ENCODE measurements at regions not wholly inside any gene's neighbourhood (a gene's known extent, or its start where the extent isn't known, plus 50 kb on each side); places are given as distances from the start of the nearest gene placed in this dataset.

DNA sequence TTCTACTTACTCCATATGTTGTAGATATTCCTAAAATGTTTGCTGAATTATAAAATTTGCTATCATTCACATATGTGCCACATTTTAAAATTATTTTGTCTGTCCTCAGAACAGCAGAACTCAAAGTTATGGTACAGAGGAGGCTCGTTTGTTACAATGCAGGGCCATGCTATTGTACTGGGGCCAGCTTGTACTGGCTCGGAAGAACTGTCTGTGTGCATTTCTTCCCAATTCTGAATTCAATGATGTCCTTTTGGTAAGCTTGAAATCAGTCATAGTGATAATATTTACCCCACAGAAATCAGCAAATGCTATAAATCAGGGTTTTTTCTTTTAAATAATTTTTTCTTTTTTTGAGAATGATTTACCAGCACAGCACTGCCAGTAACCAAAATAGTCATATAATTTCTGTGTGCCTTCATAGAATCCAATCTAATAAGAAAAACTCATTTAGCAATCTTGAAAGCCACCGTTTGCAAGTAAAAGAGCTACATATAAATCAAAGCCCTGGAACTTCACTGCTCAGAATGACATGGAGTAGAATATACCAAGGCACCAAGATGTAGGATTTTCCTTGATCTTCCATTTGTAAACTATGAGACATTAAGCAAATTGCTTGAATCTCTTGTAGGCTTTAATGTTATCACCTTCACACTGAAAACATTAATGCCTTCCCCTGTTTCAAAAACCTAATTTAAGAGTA lies 90.7 kb upstream of the EPHA4 start:
- no peaks in the 10 kb centered on the region for H3K27me3 ChIP-seq (ENCODE audit: insufficient read depth, low read depth)

DNA sequence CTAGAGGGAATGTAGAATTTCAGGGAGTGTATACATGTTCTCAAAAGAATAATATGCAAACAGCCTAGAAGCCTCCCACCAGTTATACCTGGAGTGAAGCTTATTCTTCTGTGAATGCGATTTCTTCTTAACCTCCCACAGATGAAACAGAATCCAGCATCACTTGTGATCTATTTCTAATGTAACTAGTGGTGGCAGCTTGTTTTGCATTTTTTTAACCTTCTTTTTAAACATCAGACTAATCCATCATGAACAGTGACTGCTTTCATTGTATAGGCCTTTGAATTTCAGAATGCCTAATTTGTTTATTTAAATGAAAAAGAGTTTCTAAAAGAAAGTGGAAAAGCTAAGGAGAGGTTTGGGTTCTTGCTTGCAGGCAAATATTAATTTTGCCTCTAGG lies 85.7 kb upstream of the EPHA4 start:
- H3K4me2 ChIP-seq: no peak overlapping the region
- H3K27me3 ChIP-seq (ENCODE audit: insufficient read depth, low read depth): no peaks in the 10 kb centered on the region
- H4K20me1 ChIP-seq (ENCODE audit: insufficient read depth): no peaks in the 10 kb centered on the region
- TF ChIP-seq, protein P1, sequence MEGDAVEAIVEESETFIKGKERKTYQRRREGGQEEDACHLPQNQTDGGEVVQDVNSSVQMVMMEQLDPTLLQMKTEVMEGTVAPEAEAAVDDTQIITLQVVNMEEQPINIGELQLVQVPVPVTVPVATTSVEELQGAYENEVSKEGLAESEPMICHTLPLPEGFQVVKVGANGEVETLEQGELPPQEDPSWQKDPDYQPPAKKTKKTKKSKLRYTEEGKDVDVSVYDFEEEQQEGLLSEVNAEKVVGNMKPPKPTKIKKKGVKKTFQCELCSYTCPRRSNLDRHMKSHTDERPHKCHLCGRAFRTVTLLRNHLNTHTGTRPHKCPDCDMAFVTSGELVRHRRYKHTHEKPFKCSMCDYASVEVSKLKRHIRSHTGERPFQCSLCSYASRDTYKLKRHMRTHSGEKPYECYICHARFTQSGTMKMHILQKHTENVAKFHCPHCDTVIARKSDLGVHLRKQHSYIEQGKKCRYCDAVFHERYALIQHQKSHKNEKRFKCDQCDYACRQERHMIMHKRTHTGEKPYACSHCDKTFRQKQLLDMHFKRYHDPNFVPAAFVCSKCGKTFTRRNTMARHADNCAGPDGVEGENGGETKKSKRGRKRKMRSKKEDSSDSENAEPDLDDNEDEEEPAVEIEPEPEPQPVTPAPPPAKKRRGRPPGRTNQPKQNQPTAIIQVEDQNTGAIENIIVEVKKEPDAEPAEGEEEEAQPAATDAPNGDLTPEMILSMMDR (conservative IDR thresholded peaks at IDR 0.05; ENCODE audit: low read depth, low read length): no peak
- H3K27ac ChIP-seq: no peak overlapping the region
- H3K4me1 ChIP-seq (ENCODE audit: low read depth, poor library complexity, severe bottlenecking): no peaks in the 10 kb centered on the region
- no peaks in the 10 kb centered on the region for H3K79me2 ChIP-seq (ENCODE audit: insufficient read depth, low read depth)
- no peak overlapping the region for H3K4me3 ChIP-seq (IDR thresholded peaks at IDR 0.05; ENCODE audit: insufficient read depth, low read depth, low read length)
- H3K36me3 ChIP-seq (ENCODE audit: insufficient read depth): no peaks in the 10 kb centered on the region
- H3K9ac ChIP-seq: no peak overlapping the region
- no peak overlapping the region for H2AFZ ChIP-seq (ENCODE audit: low read depth)

More for the DNA sequence above, 90.7 kb upstream of the EPHA4 start:
- Histone ChIP-seq H4K20me1 (ENCODE audit: insufficient read depth) (no peaks in the 10 kb centered on the region), H3K4me1 (ENCODE audit: low read depth, poor library complexity, severe bottlenecking) (no peaks in the 10 kb centered on the region), H3K36me3 (ENCODE audit: insufficient read depth) (no peaks in the 10 kb centered on the region), H3K4me2 (no peak overlapping the region), H2AFZ (ENCODE audit: low read depth) (no peak overlapping the region), H3K27ac (no peak overlapping the region), H3K4me3 (IDR thresholded peaks at IDR 0.05; ENCODE audit: insufficient read depth, low read depth, low read length) (no peak overlapping the region), H3K9ac (no peak overlapping the region), H3K79me2 (ENCODE audit: insufficient read depth, low read depth) (no peaks in the 10 kb centered on the region)
- TF ChIP-seq, protein P1 (conservative IDR thresholded peaks at IDR 0.05; ENCODE audit: low read depth, low read length): no peak

DNA sequence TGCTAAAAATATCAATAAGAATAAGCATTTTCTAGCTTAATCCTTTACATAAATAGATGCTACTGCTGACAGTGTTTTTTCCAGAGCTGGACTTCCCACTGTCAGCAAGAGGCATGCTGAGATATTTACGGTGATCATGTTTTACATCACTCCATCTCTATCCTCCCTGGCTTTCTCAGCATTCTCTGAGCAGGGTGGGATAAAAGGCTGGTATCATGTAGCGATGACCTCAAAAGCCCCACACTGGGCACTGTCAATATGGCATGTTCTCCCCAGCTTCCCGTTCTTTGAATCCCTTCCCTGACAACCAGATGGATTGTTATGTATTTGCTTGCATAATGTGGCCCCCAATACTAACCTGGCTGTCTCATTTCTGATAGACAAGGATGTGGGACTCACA lies 83.2 kb upstream of the EPHA4 start:
- no peak overlapping the region for H2AFZ ChIP-seq (ENCODE audit: low read depth)
- no peaks in the 10 kb centered on the region for H3K27me3 ChIP-seq (ENCODE audit: insufficient read depth, low read depth)
- H4K20me1 ChIP-seq (ENCODE audit: insufficient read depth): no peaks in the 10 kb centered on the region
- H3K4me3 ChIP-seq (IDR thresholded peaks at IDR 0.05; ENCODE audit: insufficient read depth, low read depth, low read length): no peak overlapping the region
- no peak overlapping the region for H3K9ac ChIP-seq
- no peaks in the 10 kb centered on the region for H3K4me1 ChIP-seq (ENCODE audit: low read depth, poor library complexity, severe bottlenecking)
- no peaks in the 10 kb centered on the region for H3K36me3 ChIP-seq (ENCODE audit: insufficient read depth)
- TF ChIP-seq, protein P1 (conservative IDR thresholded peaks at IDR 0.05; ENCODE audit: low read depth, low read length): no peak
- H3K4me2 ChIP-seq: no peak overlapping the region
- no peaks in the 10 kb centered on the region for H3K79me2 ChIP-seq (ENCODE audit: insufficient read depth, low read depth)
- no peak overlapping the region for H3K27ac ChIP-seq

DNA sequence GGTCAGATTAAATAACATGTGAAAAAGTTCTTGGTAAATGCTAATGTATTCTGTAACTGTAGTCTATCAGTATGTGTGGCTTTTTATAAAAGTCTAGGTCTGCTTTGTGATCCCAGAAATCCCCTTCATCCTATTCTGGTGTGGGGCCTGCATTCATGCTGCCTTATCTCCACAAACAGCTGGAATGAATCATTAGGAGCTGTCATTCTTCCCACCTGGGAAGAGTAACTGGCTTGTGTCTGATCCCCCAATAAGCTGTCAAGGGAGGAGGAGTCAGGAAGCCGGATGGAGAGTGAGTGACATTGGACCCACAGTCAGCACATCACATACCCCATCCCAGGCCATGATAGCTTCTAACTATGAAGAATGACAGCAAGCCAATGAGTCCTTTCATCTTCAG lies 81.1 kb upstream of the EPHA4 start:
- TF ChIP-seq, protein P1 (conservative IDR thresholded peaks at IDR 0.05; ENCODE audit: low read depth, low read length): no peak

More for the DNA sequence above, 81.1 kb upstream of the EPHA4 start:
- H4K20me1 ChIP-seq (ENCODE audit: insufficient read depth): no peaks in the 10 kb centered on the region
- H3K79me2 ChIP-seq (ENCODE audit: insufficient read depth, low read depth): no peaks in the 10 kb centered on the region
- no peak overlapping the region for H3K4me3 ChIP-seq (IDR thresholded peaks at IDR 0.05; ENCODE audit: insufficient read depth, low read depth, low read length)
- H3K4me2 ChIP-seq: no peak overlapping the region
- no peak overlapping the region for H3K9ac ChIP-seq
- no peaks in the 10 kb centered on the region for H3K4me1 ChIP-seq (ENCODE audit: low read depth, poor library complexity, severe bottlenecking)
- H2AFZ ChIP-seq (ENCODE audit: low read depth): no peak overlapping the region
- H3K27me3 ChIP-seq (ENCODE audit: insufficient read depth, low read depth): no peaks in the 10 kb centered on the region
- no peaks in the 10 kb centered on the region for H3K36me3 ChIP-seq (ENCODE audit: insufficient read depth)
- H3K27ac ChIP-seq: no peak overlapping the region

Measured in KMS-11 (cell line).